ENCODE measurements at regions not wholly inside any gene's neighbourhood (a gene's known extent, or its start where the extent isn't known, plus 50 kb on each side); places are given as distances from the start of the nearest gene placed in this dataset.
"Not testable (repeated sequence)": the region's sequence is repeated elsewhere in the genome, so short reads cannot be mapped to it uniquely, and the experiment has no call there.

DNA sequence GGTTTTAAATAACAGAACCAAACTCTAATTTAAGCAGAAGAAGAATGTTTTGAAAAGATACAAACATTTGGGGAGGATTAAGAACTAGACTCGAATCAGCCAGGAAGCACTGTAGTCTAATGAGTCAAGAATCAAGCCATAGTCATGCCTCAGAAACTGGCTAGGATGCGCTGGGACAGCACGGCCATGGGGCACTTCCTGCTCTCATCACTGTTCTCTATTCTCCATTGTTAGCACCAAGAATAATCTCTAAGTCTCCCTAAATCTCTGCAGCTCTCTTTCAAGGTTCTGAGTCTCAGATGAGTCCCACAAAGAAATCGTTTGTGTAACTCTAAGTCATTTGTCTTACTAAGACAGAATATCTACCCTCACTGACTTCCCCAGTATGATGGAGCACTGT lies 399.0 kb upstream of the KCNMB2 start:
- DNase-seq, result no peak

DNA sequence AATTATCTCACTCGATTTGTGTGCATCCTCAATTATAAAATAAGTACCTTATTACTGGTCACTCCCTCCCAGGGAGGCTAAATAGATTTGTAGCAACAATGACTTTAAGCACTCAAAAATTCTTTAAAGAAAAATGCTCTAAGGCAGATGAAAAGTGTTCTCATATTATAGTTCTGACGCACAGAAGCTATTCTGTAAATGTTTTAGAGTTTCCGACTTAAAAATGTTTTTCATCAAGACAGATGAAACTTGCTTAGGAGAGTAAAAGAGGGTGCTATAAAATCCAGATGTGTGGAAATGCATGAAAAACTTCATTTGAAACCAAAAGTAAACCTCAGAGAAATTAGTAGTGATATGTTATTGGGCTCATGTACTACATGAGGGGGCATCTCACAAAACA lies 398.4 kb upstream of the KCNMB2 start:
- no peak for DNase-seq

DNA sequence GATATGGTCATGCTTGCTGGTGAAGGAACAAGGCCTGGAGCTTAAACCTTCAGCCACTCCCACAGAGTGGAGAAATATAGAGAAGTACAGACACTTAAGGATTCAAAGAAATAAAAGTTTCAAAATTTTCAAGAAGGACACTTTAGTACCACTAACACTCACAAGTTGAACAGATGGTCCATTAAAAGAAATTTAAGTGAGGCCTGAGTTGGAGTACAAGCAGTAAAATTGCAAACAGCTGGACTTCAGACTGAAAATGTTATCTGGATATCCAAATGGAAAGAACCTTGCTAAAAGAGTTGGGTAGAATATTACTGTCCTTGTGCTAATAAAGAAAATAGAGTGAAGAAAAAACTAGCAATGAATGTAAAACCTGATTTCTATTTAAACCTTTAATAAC lies 397.1 kb upstream of the KCNMB2 start:
- no peak for DNase-seq

DNA sequence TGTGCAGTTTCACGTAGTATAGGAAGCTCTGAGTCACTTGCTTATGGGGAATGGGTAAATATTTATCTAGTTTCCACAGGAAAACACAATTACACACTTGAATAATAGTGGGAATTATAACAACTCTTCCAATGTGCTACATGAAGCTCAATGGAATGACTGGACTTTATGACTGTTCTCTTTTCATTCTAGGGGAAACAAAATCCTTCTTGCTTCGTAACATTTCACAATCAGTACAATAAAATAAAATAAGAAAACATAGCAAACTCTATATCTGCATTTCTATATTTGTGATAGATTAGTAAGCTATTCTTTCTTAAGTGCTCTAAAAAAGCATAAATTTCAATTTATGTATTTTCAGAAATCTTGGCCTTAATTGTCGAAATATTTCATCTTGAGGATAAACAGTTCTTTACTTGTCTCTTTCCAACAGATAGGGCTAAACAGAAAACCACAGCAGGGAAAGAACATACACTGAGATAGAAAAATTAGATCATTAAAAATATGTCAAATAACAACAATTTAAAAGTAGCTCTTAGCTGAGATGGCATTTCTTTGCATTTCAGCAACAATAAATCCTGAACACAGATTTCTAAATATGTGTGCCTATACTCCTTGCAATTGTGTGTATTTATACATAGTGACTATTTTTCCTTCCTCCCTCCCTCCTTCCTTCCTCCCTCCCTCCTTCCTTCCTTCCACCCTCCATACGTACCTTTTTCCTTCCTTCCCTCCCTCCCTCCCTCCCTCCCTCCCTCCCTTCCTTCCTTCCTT lies 395.5 kb upstream of the KCNMB2 start:
- DNase-seq, result no peak

DNA sequence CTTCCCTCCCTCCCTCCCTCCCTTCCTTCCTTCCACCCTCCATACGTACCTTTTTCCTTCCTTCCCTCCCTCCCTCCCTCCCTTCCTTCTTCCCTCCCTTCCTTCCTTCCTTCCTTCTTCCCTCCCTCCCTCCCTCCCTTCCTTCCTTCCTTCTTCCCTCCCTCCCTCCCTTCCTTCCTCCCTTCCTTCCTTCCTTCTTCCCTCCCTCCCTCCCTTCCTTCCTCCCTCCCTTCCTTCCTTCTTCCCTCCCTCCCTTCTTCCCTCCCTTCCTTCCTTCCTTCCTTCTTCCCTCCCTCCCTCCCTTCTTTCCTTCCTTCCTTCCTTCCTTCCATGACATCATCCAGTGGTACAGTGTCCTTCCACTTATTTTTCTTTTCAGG lies 394.9 kb upstream of the KCNMB2 start:
- DNase-seq, result not testable (repeated sequence)

DNA sequence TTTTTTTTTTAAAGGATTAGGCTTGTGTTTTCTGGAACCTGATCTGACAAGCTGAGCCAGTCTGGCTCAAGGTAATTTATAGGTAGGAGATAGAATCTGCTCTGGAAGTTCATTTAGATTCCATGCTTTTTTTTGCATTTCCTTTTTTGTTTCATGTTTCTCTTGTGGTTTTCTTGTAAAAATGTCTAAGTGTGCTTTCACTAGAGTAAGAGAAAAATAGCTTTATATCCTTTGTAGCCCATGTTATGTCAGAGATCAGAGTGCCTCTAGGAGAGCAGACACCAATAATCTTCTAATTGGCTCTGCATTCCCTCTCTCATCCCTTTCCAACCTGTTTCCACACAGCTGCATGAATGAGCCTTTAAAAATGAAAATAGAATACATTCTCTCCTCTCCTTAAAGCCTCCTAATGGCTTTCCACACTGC lies 389.8 kb upstream of the KCNMB2 start:
- DNase-seq, result no peak

DNA sequence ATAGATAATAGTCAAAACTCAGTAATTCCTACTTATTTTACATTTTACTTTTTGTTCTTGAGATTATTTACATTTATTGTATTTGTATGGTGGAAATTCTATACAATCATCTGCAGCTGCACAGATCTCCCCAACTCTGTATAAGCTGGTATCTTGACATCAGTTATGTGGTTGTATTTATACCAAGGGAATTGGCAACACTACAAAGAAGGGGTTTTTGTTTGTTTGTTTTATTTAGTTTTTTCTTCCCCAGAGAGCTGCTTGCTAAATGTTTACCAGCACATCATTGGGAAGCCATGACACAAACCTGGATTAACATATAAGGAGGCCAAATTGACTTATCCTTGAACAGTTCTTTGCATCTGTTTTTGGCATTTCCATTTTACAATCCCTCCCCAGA lies 389.2 kb upstream of the KCNMB2 start:
- no peak for DNase-seq

DNA sequence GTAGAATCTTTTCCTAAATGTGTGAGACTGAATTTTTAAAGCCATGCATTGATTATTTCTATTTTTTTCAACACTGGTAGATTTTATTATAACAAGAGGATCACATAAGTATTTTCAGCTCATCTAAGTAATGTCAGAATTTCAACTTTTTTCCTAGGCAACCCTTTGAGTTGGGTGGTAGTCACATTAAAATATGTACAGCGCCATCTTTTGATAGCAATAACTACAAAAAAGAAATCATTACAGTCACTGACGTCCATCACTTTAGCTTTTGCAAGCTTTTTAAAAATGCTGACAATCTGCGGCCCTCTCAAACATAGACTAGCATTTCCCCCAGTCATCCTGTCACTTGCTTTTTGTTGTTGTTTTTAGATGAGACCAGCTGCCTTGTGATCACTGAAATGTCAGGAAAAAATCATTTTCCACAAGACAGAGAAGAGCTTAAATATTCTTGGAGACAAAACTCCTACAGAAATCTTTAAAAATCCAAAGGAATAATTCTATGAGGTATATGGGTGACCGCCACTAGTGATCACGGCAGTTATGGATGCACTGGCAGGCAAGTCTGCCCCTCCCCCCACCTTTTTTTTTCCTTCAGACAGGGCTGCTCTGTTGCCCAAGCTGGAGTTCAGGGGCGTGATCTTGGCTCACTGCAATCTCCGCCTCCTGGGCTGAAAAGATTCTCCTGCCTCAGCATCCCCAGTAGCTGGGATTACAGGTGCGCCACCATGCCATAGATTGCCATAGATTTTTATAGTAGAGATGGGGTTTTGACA lies 384.0 kb upstream of the KCNMB2 start:
- no peak for DNase-seq

DNA sequence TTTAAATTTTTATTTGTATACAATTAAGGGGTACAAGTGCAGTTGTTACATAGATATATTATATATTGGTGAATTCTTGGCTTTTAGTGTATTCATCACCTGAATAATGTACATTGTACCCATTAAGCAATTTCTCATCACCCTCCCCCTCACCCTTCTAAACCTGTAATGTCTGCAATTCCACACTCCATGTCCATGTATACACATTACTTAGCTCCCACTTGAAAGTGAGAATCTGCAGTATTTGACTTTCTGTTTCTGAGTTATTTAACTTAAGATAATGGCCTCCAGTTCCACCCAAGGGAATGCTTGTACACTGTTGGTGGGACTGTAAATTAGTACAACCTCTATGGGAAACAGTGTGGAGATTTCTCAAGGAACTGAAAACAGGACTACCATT lies 383.2 kb upstream of the KCNMB2 start:
- no peak for DNase-seq

DNA sequence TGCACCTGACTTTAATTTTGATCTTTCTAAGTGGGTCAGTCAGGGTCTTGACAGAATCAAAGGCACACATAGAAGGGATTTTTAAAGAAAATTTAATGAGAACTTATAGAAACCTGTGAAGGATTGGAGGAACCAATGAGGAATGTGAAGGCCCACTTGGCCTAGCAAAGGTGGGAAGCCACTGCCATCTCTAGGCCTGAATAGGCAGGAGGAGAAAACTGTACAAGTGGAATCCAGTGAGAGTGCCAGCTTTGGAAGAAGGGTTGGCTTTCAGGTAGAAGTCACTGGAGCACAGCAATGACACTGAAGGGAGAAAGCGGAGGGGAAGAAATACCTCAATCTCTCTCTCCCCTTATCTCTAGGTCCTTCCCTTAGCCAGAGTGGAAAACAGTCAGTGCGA lies 380.7 kb upstream of the KCNMB2 start:
- DNase-seq, result no peak

DNA sequence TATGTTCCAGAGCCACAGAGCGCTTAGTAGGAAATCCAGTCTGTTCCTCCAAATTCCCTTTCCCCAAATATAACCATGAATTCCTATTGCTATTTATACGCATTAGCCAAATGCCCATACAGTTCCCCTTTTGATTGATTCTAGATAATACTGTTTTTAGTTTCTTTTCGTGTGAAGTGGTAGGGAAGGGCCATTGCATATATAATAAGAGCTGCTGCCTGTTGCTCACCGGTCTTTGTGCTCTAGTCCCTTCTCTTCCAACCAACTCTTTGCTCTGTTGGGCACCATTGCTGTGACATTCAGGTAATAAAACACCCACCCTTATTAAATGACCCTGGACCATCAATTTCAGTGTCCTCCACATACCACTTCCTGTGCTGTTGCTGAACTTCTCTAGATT lies 379.9 kb upstream of the KCNMB2 start:
- DNase-seq, result no peak

DNA sequence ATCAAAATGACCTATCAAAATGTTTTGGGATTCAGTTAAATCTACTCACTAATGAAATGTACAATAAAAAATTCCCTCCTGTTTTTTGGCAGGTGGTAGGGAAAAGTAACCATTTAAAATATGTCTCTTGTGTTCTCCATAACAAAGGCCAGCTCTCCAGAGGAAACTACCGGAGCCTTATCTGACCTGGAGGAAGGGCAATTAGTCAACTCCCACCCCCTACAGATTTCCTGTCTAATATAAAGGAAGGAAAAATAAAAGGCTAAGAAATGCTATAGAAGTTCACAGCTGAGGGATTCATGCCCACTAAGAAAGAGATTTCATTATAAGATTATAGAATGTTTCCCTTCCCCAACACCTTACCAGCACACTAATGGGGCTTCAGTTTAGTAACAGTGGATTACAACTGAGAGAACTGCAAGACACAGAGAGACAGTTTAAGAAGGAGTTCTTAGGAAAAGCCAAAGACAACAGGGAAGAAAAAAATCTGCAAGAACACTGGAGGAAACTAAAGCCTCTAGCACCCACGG lies 376.5 kb upstream of the KCNMB2 start:
- DNase-seq, result no peak

DNA sequence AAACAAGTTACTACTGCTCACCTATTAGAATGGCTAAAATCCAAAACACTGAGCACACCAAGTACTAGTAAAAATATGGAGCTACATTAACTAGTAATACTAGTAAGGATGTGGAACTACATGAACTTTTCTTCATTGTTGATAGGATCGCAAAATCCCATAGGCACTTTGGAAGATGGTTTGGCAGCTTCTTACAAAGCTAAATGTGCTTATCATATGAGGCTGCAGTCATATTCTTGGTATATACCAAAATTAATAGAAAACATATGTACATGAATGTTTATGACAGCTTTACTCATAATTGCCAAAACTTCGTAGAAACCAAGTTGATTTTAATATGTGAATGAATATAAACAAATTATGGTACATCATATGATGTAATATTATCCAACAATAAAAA lies 366.8 kb upstream of the KCNMB2 start:
- no peak for DNase-seq

DNA sequence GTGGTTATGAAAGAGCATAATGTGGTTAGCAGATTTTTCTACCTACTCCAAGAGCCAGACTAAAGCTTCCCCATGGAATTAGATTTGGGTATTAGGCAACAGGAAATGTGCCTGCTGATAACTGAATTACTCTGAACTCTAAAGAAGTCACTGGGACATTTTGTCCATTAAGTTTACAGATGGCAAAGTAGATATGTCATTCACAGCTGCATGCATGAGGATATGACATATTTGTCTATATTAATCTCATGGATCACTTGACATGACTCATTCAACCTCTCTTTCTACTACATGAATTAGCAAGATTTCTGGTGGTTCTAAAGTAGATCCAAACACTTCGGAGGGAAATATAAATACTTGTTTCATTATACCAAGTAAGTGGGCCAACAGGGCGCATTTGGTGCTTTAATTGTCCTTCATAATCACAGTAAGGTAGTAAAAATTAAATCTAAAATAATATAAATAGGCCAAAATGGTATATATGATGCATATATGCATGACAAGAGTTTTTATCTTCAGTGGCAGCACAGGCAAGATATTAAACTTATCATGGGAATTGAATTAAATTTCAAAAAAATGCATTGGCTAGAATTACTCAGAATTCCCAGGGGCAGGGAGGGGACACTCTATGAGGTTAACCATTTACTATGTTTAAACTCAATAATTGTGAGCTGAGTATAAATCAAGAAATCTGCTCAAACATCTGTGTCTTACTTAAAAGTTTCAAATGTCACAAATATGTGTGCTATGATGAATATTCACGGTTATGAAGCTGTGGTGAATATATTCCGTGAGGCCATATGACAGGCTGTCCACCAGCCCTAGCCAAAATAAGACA lies 365.3 kb upstream of the KCNMB2 start:
- no peak for DNase-seq

DNA sequence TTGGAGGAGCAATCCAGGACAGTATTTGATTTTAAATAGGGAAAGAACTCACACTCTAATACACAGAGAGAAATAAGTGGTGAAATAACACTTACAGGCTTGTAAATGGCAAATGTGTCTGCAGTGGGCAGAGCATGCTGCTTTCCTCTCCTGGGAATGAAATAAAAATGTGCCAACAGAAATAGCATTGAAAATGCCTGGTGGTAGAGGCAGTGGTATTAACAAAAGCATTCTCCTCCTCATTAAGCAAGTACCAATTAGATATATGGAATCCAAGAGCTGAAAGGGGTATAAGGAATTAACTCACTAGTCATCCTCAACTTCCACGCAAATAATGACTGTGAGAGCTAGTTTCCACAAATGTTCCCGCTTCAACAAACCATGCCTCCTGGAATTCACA lies 364.1 kb upstream of the KCNMB2 start:
- DNase-seq, result no peak

DNA sequence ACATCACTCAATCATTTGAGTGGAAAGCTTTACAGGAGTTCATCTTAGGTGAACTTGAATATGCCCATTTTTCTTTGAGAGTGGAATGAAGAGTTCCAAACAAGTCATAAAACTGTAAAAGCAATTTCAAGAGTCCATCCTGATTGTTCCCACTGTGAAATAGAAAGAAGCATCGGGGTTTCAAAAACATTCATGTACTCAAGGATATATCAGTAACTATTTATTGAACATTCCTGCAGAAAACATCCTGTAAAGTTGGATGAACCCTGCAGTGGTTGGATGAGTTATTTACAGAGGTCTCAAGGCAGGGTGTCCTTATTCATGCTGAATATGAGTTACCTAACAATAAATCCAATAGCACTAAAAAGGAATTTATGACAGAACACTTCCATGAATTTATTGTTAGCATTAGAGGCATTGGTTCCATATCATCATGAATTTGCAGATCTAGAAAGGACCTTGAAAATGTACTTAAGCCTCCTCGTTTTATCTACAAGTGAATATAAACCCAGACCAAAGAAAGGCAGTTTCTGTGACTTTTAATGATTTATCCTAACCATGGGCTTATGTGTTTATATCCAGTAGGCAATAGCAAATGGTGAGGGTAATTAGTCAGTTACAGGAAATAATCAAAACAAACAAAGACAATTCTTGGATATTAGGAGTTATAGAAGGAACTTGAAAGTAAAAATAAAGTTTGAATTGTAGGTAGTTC lies 361.9 kb upstream of the KCNMB2 start:
- no peak for DNase-seq

DNA sequence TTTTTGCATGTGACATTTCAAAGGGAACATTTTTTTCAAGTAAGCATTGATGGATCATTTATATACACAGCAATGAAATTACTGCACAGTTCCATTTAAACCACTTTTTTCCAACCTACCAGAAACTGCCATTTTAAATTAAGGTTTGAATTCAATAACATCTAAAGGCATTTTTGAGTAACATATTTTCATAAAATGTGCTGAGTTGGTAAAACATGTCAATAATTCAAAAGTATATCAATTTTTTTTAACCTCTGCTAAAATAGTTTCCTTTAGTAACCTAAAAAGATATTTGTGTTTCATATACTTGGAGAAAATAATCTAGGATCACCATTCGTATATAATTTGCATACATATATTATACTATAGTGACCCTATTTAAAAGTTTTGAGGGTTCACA lies 355.1 kb upstream of the KCNMB2 start:
- DNase-seq, result no peak

DNA sequence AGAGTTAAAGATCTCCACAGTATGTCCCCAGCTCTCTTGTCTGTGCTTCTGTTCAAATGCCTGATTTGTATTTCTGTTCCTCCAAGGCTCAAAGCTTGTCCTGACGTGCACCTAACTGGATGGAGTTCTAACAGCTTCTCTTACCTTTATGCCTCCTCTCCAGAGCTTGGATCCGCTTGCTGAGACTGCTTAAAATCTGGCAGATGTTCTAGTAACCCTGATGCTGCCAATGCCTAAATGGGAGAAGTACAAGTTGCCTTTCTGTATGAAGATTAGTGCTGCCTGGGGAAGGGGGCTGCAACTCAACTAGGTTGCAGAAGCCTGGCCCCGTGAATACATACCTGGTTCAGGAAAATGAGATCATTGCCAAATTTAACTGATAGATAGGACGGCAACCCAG lies 354.5 kb upstream of the KCNMB2 start:
- DNase-seq, result no peak

DNA sequence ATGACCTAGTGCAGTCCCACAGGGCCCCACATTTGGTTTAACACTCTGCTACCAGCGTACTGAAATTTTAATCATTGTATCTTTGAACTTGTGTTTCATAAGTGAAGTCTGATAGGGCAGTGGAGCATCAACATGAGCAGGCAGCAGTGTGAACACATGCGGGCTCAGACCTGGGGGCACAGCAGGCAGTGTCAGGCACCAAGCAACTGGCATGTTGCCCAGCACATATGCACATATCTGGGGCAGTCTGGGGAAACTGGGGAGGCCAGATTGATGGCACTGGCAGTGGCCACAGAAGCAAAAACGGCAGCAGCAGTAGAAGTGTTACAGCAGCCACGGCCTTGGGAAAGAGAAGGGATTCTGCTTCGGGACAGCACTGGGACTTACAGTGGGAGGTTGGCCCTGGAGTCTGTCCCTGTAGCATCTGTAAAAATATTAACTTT lies 353.9 kb upstream of the KCNMB2 start:
- no peak for DNase-seq

DNA sequence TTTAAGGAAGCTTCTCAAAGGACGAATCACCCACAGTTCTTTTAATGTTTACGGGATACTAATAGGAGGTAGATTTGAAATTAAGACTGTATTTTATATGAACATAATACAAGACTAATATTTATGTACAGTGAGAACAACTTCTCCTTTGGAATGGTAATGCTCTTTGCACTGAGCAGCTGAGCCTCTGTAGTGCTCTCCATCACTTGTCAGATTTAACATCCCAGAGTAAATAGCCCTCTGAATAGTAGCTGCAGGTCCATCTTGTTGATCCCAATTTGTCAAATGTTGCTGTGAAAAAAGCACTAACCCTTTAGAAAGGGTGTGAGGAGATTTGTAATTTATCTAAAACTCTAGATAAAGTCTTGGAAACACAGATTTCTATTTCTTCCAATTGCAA lies 351.4 kb upstream of the KCNMB2 start:
- no peak for DNase-seq

DNA sequence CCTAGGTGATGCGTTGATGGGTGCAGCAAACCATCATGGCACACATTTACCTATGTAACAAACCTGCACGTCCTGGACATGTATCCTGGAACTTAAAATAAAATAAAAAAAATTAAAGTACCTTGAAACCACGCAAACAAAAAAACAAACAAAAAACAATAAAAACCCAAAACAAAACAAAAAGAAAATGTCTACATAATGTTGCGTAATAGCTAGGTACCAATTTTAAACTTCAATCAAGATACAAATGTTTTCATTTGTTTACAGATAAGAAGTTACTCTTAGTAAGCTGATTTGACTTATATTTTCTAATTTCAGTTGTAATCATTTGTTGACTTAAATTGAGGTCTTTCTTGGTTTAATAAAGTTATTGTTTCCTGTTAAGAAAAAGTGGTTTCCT lies 349.6 kb upstream of the KCNMB2 start:
- no peak for DNase-seq

DNA sequence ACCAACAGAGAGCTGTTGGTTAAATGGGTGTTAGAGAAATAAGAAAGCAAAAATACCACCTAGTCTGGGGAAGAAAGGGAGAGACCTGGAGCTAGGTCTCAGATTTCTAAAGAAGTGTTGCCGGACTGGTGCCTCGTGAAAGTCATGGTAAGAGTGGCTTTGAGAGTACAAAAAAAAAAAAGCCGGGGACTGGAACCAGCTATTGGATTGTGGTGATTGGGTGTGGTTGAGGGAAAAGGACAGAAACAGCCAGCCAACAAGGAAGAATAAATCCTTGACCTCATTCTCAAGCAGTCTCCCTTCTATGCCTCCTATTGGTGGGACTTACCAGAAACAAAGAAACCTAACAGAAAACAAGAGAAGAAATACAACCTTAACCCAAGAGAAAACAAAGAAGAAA lies 346.4 kb upstream of the KCNMB2 start:
- no peak for DNase-seq

DNA sequence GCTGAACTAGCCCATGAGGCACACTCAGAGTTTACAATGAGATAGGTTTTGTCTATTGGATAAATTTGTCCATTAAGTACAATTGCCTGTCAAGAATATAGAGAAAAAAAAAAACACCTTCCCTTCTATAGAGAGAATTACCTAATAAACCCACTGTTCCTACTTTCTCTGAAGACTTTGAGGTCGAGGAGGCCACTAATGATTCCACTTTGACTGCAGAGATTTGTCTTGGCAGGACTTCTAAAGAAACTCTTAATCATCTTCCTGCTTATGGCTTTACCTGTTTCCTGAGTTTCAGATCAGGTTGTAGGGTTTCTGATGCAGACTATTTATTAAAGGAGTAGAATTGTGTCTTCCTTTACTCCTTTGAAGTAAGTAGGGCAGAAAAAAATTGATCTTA lies 342.4 kb upstream of the KCNMB2 start:
- no peak for DNase-seq
